AG10803 (cell line): ENCODE measurements at regions not wholly inside any gene's neighbourhood (a gene's known extent, or its start where the extent isn't known, plus 50 kb on each side); places are given as distances from the start of the nearest gene placed in this dataset.

ENCODE experiments used
- DNase-seq: peaks from one replicate; pipeline ENCODE4 v3.0.0; 2010; ENCODE audit warnings: low read depth
- H3K4me3 ChIP-seq: 2 replicates; pipeline ENCODE4 v1.5.1; 2011; ENCODE audit warnings: mild to moderate bottlenecking, low read length, control low read depth
- CTCF ChIP-seq: conservative IDR thresholded peaks from 2 replicates; pipeline ENCODE4 v1.5.1; 2011; ENCODE audit warnings: mild to moderate bottlenecking, low read length, control low read depth, inconsistent platforms

DNA sequence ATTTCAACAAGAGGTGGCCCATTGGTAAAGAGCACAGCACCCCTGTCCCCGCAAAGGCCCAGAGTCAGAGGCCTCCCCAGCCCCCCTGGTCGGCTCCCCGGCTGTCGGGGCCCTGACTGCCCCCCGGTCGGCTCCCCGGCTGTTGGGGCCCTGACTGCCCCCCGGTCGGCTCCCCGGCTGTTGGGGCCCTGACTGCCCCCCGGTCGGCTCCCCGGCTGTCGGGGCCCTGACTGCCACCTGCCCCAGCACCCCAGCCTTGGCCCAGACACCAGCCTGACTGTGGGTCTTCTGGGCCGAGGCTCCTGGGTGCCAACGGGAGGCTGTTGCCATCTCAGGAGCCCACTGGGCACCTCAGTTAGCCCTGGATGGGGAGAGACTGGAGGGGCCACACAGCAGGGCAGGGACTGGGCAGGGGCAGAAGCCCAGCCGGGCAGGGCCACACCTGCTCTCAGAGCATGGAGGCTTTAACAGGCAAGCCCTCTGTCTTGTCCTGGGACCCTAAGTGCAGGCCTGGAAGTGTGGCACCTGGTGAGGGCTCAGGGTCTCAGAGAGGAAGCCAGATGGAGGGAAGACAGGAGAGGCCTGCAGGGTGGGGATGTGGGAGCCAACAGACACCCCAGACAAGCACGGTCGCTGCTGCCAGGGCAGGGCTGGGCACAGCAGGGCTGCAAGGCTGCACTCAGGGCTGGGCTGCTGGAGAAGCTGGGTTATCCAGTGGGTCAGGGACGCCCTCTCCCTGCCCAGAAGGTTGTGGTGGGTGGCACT, 56.5 kb downstream of the JAKMIP3 start:
- no peak for DNase-seq
- TF ChIP-seq CTCF = no peak
- no peak overlapping the region for H3K4me3 ChIP-seq

- H3K4me3 ChIP-seq = no peak overlapping the region
- no peak for TF ChIP-seq CTCF
- DNase-seq = no peak
Observed at GRCh38 chr10:132122939-132123445, 57.2 kb downstream of the JAKMIP3 start.

DNA sequence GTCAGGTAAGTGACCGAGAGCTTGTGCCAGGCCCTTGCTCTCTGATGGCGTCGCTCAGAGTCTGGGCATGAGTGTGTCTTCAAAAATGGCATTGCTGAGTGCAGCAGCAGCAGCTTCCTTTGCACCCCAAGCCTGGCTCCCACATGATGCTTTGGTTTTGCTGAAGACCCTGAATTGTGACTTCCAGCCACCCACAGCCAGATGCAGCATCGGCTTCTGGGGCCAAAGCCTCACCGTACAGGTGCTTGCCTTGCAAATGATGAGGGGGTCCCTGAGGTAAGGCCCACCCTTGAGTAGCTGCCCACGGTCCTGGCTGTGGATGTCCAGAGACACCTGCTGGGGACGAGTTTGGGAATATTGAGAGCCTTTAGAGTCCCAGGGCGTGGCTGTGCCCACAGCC, 57.9 kb downstream of the JAKMIP3 start:
- no peak overlapping the region for H3K4me3 ChIP-seq
- no peak for DNase-seq
- no peak for TF ChIP-seq CTCF

DNA sequence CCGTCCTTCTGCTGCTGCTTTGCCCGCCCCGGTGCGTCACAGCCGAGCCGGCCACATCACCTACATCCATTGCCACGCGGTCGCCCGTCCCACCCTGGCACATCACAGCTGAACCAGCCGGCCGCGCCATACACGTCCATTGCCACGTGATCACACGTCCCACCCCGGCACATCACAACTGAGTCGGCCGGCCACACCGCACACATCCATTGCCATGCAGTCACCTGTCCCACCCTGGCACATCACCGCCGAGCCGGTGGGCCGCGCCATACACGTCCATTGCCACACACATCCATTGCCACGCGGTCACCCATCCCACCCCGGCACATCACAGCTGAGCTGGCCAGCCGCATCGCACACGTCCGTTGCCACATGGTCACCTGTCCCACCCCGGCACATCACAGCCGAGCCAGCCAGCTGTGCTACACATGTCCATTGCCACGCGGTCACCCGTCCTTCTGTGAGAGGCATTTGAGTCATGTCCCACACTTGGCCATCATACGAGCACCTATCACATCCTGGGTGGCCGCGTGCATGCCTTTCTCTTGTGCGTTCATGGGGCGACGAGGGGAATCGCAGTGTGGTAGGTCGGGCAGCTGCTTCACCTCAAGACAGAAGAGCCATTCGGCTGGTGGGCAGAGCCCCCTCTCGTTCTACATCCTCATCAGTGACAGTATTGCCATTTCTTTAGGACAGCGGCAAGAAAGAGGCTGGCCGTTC, 58.6 kb downstream of the JAKMIP3 start:
- no peak for TF ChIP-seq CTCF

GRCh38 chr10:132129431-132129830, 57.3 kb upstream of the DPYSL4 start:
- DNase-seq = peak; percentile 3
- TF ChIP-seq CTCF = no peak
- no peak overlapping the region for H3K4me3 ChIP-seq

More for the DNA sequence above, 58.6 kb downstream of the JAKMIP3 start:
- DNase-seq = no peak
- no peak overlapping the region for H3K4me3 ChIP-seq

DNA sequence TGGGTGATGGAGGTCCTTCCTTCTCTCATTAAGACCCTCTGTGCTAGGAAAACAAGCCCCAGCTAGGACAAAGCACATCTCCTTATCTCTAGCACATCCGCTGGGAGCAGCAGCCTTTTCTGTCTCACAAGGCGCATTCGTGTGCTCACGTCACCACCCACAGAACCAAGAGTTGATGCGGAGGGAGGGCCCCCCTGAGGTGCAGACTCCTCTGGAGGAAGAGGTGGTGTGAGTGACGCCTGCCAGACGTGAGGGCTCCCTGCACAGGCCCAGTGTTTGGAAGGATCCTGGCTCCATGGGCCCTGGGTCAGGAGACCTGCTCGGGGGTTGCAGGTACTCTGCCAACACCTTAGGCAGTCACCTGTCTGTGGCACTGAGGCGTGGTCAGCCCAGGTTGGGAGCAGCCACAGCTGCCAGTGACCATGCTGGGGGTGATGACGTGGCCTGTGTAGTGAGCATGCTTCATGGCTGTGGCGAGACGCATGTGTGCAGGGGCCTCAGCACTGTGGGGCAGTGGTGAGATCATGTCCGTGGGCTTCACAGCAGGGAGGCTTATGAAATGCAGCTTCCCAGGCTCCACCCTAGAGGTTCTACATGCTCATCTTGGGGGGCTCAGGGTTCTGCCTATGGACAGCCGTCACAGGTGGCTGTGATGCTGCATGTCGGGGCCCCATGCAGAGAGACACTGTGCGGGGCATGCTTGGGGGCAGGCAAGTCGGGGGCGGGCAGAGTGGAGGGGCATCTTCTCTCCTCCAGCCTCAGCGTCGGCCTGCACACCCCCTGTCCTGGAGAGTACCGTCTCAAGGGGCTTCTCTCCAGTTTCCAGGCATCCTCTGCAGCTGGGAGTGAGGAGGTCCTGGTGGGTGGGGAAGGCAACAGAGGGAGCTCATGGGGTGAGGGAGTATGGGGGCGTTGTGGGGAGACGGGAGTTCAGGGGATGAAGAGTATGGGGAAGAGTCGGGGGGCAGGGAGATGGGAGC, 56.2 kb upstream of the DPYSL4 start:
- DNase-seq = no peak
- no peak overlapping the region for H3K4me3 ChIP-seq
- no peak for TF ChIP-seq CTCF
